PC-9 (cell line): ENCODE measurements at regions not wholly inside any gene's neighbourhood (a gene's known extent, or its start where the extent isn't known, plus 50 kb on each side); places are given as distances from the start of the nearest gene placed in this dataset.

Source experiments
- BruUV-seq: library from RNA; stranded (reverse); fragments of 400-500 nt; replicated peaks from 2 replicates; lab custom pipeline; 2021; lab: Mats Ljungman, UMichigan
- CTCF ChIA-PET: fragments of 300-600 bp; sonication (Branson Sonifier 250); formaldehyde crosslinking; loops from one replicate; lab custom pipeline; 2022; ENCODE audit warnings: antibody characterized with exemption; lab: Charles Lee
- POLR2A ChIA-PET: fragments of 300-600 bp; sonication (Branson Sonifier 250); formaldehyde crosslinking; loops from one replicate; lab custom pipeline; 2022; ENCODE audit warnings: antibody characterized with exemption; ENCODE audit not compliant: unreplicated experiment; lab: Charles Lee
- DNase-seq, 2 experiments: peaks; one replicate each; pipeline versions ENCODE4 v3.0.0 to v3.0.0-alpha.2; 2015 to 2022; ENCODE audit warnings: mixed read lengths in 1 of 2
- H2AFZ ChIP-seq: fragments of 200-600 bp; sonication (generic); 2 replicates; pipeline ENCODE4 v1.8.1; 2017; ENCODE audit warnings: antibody characterized with exemption
- H3F3A ChIP-seq: fragments of 200-600 bp; sonication (generic); 2 replicates; pipeline ENCODE4 v1.8.1; 2017; ENCODE audit warnings: antibody characterized with exemption, mild to moderate bottlenecking, low read depth; ENCODE audit not compliant: insufficient read depth
- H3K27ac ChIP-seq: fragments of 200-600 bp; sonication (generic); 2 replicates; pipeline ENCODE4 v1.6.1; 2016; ENCODE audit warnings: mixed run types
- H3K27me3 ChIP-seq: fragments of 200-600 bp; sonication (generic); 2 replicates; pipeline ENCODE4 v1.6.1; 2016; ENCODE audit warnings: low read depth, mixed run types; ENCODE audit not compliant: insufficient read depth
- H3K36me3 ChIP-seq: fragments of 200-600 bp; sonication (generic); 2 replicates; pipeline ENCODE4 v1.6.1; 2016; ENCODE audit warnings: low read depth, mixed run types
- H3K4me1 ChIP-seq: fragments of 200-600 bp; sonication (generic); replicated peaks from 2 replicates; pipeline ENCODE4 v1.6.1; 2016; ENCODE audit warnings: mixed run types; ENCODE audit not compliant: insufficient read depth
- H3K4me2 ChIP-seq: fragments of 200-600 bp; sonication (generic); 2 replicates; pipeline ENCODE4 v1.6.1; 2017; ENCODE audit warnings: mixed run types
- H3K4me3 ChIP-seq: fragments of 200-600 bp; sonication (generic); 2 replicates; pipeline ENCODE4 v1.6.1; 2016; ENCODE audit warnings: mixed run types
- H3K79me2 ChIP-seq: fragments of 200-600 bp; sonication (generic); 2 replicates; pipeline ENCODE4 v1.6.1; 2017; ENCODE audit warnings: low read depth, mixed run types
- H3K9me2 ChIP-seq: fragments of 200-600 bp; sonication (generic); 2 replicates; pipeline ENCODE4 v1.8.1; 2017; ENCODE audit warnings: mild to moderate bottlenecking; ENCODE audit not compliant: insufficient read depth
- H3K9me3 ChIP-seq: fragments of 200-600 bp; sonication (generic); 2 replicates; pipeline ENCODE4 v1.8.1; 2016; ENCODE audit warnings: low read depth; ENCODE audit not compliant: insufficient read depth
- H4K20me1 ChIP-seq: fragments of 200-600 bp; sonication (generic); 2 replicates; pipeline ENCODE4 v1.8.1; 2017; ENCODE audit not compliant: insufficient read depth
- CTCF ChIP-seq: fragments of 200-600 bp; sonication (generic); conservative IDR thresholded peaks from 2 replicates; pipeline ENCODE4 v1.6.1; 2017; ENCODE audit warnings: mixed run types, antibody characterized with exemption, mild to moderate bottlenecking, moderate library complexity
- EZH2 ChIP-seq: fragments of 200-600 bp; sonication (generic); IDR thresholded peaks from 2 replicates; pipeline ENCODE4 v1.8.0; 2017; ENCODE audit warnings: antibody characterized with exemption, low read depth
- intact Hi-C: fragments of 100-400 bp; cut with micrococcal nuclease; formaldehyde crosslinking; loops from one replicate; pipeline ENCODE4 v1.10.0; 2022; ENCODE audit not compliant: unreplicated experiment

DNA sequence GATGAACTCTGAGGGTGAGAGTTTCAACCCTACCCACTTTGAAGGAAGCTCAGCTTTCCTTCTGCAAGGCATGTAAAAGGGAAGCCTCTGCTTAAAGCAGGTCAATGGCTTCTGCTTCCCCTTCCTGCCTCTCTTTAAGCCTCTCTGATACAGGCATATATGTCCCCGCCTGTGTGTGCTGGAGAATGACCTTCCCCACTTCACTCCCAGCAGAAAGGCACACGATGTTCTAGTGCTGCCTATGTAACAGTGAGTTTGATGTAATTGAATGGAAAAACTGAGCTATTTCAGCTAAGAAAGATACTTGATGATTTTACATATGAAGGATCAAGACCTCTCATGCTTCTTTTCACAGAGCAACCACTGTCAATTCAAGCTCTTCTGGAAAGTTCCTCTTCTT is 632.2 kb downstream of the HACE1 start:
- Histone ChIP-seq H3K9me2 (no peaks in the 10 kb centered on the region), H3K36me3 (no peaks in the 10 kb centered on the region), H3K27ac (no peak overlapping the region), H2AFZ (no peak overlapping the region), H4K20me1 (no peaks in the 10 kb centered on the region), H3K27me3 (no peaks in the 10 kb centered on the region), H3K79me2 (no peaks in the 10 kb centered on the region), H3F3A (peaks cover 8% of the 10 kb centered on the region; the same call in 1 of the 2 replicates), H3K4me2 (no peak overlapping the region), H3K4me1 (peaks cover 15% of the 10 kb centered on the region), H3K4me3 (no peak overlapping the region), H3K9me3 (no peaks in the 10 kb centered on the region)
- BruUV-seq: no TSS peak
- TF ChIP-seq EZH2 (no peak), CTCF (no peak)
- POLR2A ChIA-PET: no interaction called here
- no peak for DNase-seq
- CTCF ChIA-PET: no interaction called here
- intact Hi-C loops: no loop called here

GRCh38 chr6:104226790-104227446 is 632.8 kb downstream of the HACE1 start:
- DNase-seq: no peak
- no TSS peak for BruUV-seq
- intact Hi-C loops: no loop called here
- no peak overlapping the region for H2AFZ ChIP-seq
- H3K27ac ChIP-seq: no peak overlapping the region
- no peak overlapping the region for H3K4me3 ChIP-seq
- peaks cover 7% of the 10 kb centered on the region; the same call in 1 of the 2 replicates for H3F3A ChIP-seq
- H3K9me2 ChIP-seq: no peaks in the 10 kb centered on the region
- no peaks in the 10 kb centered on the region for H4K20me1 ChIP-seq
- no peaks in the 10 kb centered on the region for H3K27me3 ChIP-seq
- no peak for TF ChIP-seq EZH2
- TF ChIP-seq CTCF: no peak
- peaks cover 11% of the 10 kb centered on the region for H3K4me1 ChIP-seq
- H3K79me2 ChIP-seq: no peaks in the 10 kb centered on the region
- ChIA-PET POLR2A (no interaction called here), CTCF (no interaction called here)
- H3K9me3 ChIP-seq: no peaks in the 10 kb centered on the region
- H3K4me2 ChIP-seq: no peak overlapping the region
- H3K36me3 ChIP-seq: no peaks in the 10 kb centered on the region

GRCh38 chr6:104218116-104218515 is 641.6 kb downstream of the HACE1 start:
- TF ChIP-seq CTCF (no peak), EZH2 (no peak)
- no peaks in the 10 kb centered on the region for H3K4me1 ChIP-seq
- H2AFZ ChIP-seq: no peak overlapping the region
- no TSS peak for BruUV-seq
- no peak overlapping the region for H3K27ac ChIP-seq
- ChIA-PET CTCF (no interaction called here), POLR2A (no interaction called here)
- DNase-seq: no peak
- H3K36me3 ChIP-seq: no peaks in the 10 kb centered on the region
- H3K4me3 ChIP-seq: no peak overlapping the region
- intact Hi-C loops: no loop called here
- H3K27me3 ChIP-seq: no peaks in the 10 kb centered on the region
- no peaks in the 10 kb centered on the region for H3K9me2 ChIP-seq
- H3K9me3 ChIP-seq: no peaks in the 10 kb centered on the region
- no peak overlapping the region for H3K4me2 ChIP-seq
- H3F3A ChIP-seq: no peaks in the 10 kb centered on the region
- no peaks in the 10 kb centered on the region for H4K20me1 ChIP-seq
- no peaks in the 10 kb centered on the region for H3K79me2 ChIP-seq
